ENCODE measurements at regions not wholly inside any gene's neighbourhood (a gene's known extent, or its start where the extent isn't known, plus 50 kb on each side); places are given as distances from the start of the nearest gene placed in this dataset.
"Not testable (repeated sequence)": the region's sequence is repeated elsewhere in the genome, so short reads cannot be mapped to it uniquely, and the experiment has no call there.

GRCh38 chr9:134546746-134547145 lies 94.9 kb upstream of the COL5A1 start:
- DNase-seq (ENCODE audit: low read depth) = no peak

GRCh38 chr9:134547161-134548100 lies 94.2 kb upstream of the COL5A1 start:
- DNase-seq (ENCODE audit: low read depth) = no peak

- DNase-seq (ENCODE audit: low read depth) = no peak
Measured at GRCh38 chr9:134548185-134548584, 93.4 kb upstream of the COL5A1 start.

- no peak for DNase-seq (ENCODE audit: low read depth)
Measured at GRCh38 chr9:134548618-134549017, 93.0 kb upstream of the COL5A1 start.

GRCh38 chr9:134549336-134549735 lies 92.3 kb upstream of the COL5A1 start:
- no peak for DNase-seq (ENCODE audit: low read depth)

GRCh38 chr9:134550081-134550480 lies 91.5 kb upstream of the COL5A1 start:
- not testable (repeated sequence) for DNase-seq (ENCODE audit: low read depth)

- DNase-seq (ENCODE audit: low read depth) = no peak
Measured at GRCh38 chr9:134550584-134550983, 91.0 kb upstream of the COL5A1 start.

- no peak for DNase-seq (ENCODE audit: low read depth)
Measured at GRCh38 chr9:134551176-134551575, 90.4 kb upstream of the COL5A1 start.

GRCh38 chr9:134551644-134552348 lies 89.8 kb upstream of the COL5A1 start:
- DNase-seq (ENCODE audit: low read depth) = peak; percentile 55

GRCh38 chr9:134552349-134552990 lies 89.1 kb upstream of the COL5A1 start:
- DNase-seq (ENCODE audit: low read depth) = no peak

- DNase-seq (ENCODE audit: low read depth) = no peak
Measured at GRCh38 chr9:134553061-134553891, 88.3 kb upstream of the COL5A1 start.

- DNase-seq (ENCODE audit: low read depth) = no peak
Measured at GRCh38 chr9:134553996-134554372, 87.6 kb upstream of the COL5A1 start.

GRCh38 chr9:134554373-134555093 lies 87.1 kb upstream of the COL5A1 start:
- DNase-seq (ENCODE audit: low read depth) = no peak

GRCh38 chr9:134555094-134555650 lies 86.4 kb upstream of the COL5A1 start:
- no peak for DNase-seq (ENCODE audit: low read depth)

- DNase-seq (ENCODE audit: low read depth) = no peak
Measured at GRCh38 chr9:134556531-134557068, 85.0 kb upstream of the COL5A1 start.

- no peak for DNase-seq (ENCODE audit: low read depth)
Measured at GRCh38 chr9:134557331-134557730, 84.3 kb upstream of the COL5A1 start.

GRCh38 chr9:134558124-134558905 lies 83.3 kb upstream of the COL5A1 start:
- no peak for DNase-seq (ENCODE audit: low read depth)

- DNase-seq (ENCODE audit: low read depth) = no peak
Measured at GRCh38 chr9:134559013-134559412, 82.6 kb upstream of the COL5A1 start.

- no peak for DNase-seq (ENCODE audit: low read depth)
Measured at GRCh38 chr9:134560206-134560605, 81.4 kb upstream of the COL5A1 start.

GRCh38 chr9:134560654-134561053 lies 80.9 kb upstream of the COL5A1 start:
- peak; percentile 36 for DNase-seq (ENCODE audit: low read depth)
